Urinary bladder (tissue), 3 donors: ENCODE measurements at regions not wholly inside any gene's neighbourhood (a gene's known extent, or its start where the extent isn't known, plus 50 kb on each side); places are given as distances from the start of the nearest gene placed in this dataset.
A peak's percentile ranks its signal among the peaks of the same experiment; 100 is the strongest.

ENCODE experiments used
- DNase-seq: peaks from one replicate; pipeline ENCODE4 v3.0.0-alpha.2; 2015; ENCODE audit errors: extremely low spot score
- H3K27ac ChIP-seq: one replicate; pipeline ENCODE4 v1.5.1; 2013; ENCODE audit warnings: low read depth, mild to moderate bottlenecking, moderate library complexity
- H3K36me3 ChIP-seq: one replicate; pipeline ENCODE4 v1.6.1; 2013; ENCODE audit warnings: mild to moderate bottlenecking, moderate library complexity; ENCODE audit not compliant: insufficient read depth
- H3K4me1 ChIP-seq: one replicate; pipeline ENCODE4 v1.6.1; 2013; ENCODE audit warnings: mild to moderate bottlenecking, moderate library complexity; ENCODE audit not compliant: insufficient read depth
- H3K4me3 ChIP-seq: one replicate; pipeline ENCODE4 v1.5.1; 2013; ENCODE audit warnings: low read depth, low read length
- WGBS: extraction: QIAGEN DNeasy Blood & Tissue Kit; methylation state at CpG from one replicate; pipeline ENCODE4 v1.1.7; 2013; 5-methylcytosine and 5-hydroxymethylcytosine counted together
- donor health status: healthy with polysubstance abuse.
- donor health status: healthy.

GRCh38 chr12:34206061-34206785 lies 183.9 kb downstream of the ALG10 start:
- Histone ChIP-seq H3K27ac (no peak overlapping the region), H3K4me3 (no peak overlapping the region), H3K36me3 (no peaks in the 10 kb centered on the region), H3K4me1 (no peaks in the 10 kb centered on the region)
- WGBS: 70% methylated on average over 18 of the region's 18 CpGs
- no peak for DNase-seq

- Histone ChIP-seq H3K4me3 (no peak overlapping the region), H3K4me1 (no peaks in the 10 kb centered on the region), H3K27ac (no peak overlapping the region), H3K36me3 (no peaks in the 10 kb centered on the region)
- WGBS: 95% methylated on average over 11 of the region's 11 CpGs
- no peak for DNase-seq
These were observed 185.6 kb downstream of the ALG10 start for GRCh38 chr12:34207858-34208257.

GRCh38 chr12:34208331-34209258 lies 186.3 kb downstream of the ALG10 start:
- Histone ChIP-seq H3K4me1 (no peaks in the 10 kb centered on the region), H3K4me3 (no peak overlapping the region), H3K27ac (no peak overlapping the region), H3K36me3 (no peaks in the 10 kb centered on the region)
- no peak for DNase-seq
- 82% methylated on average over 41 of the region's 41 CpGs for WGBS

GRCh38 chr12:34209259-34209835 lies 187.1 kb downstream of the ALG10 start:
- Histone ChIP-seq H3K27ac (no peak overlapping the region), H3K4me3 (no peak overlapping the region), H3K36me3 (no peaks in the 10 kb centered on the region), H3K4me1 (no peaks in the 10 kb centered on the region)
- no peak for DNase-seq
- 83% methylated on average over 22 of the region's 22 CpGs for WGBS

- WGBS: 72% methylated on average over 14 of the region's 14 CpGs
- Histone ChIP-seq H3K4me3 (no peak overlapping the region), H3K27ac (no peak overlapping the region), H3K4me1 (no peaks in the 10 kb centered on the region), H3K36me3 (no peaks in the 10 kb centered on the region)
- no peak for DNase-seq
These were observed 187.9 kb downstream of the ALG10 start for GRCh38 chr12:34210183-34210582.

GRCh38 chr12:34210689-34211530 lies 188.6 kb downstream of the ALG10 start:
- no peak overlapping the region for H3K27ac ChIP-seq
- H3K4me1 ChIP-seq: no peaks in the 10 kb centered on the region
- no peak for DNase-seq
- H3K4me3 ChIP-seq: no peak overlapping the region
- no peaks in the 10 kb centered on the region for H3K36me3 ChIP-seq
- 84% methylated on average over 35 of the region's 35 CpGs for WGBS

GRCh38 chr12:34212651-34213050 lies 190.4 kb downstream of the ALG10 start:
- Histone ChIP-seq H3K36me3 (no peaks in the 10 kb centered on the region), H3K4me3 (no peak overlapping the region), H3K4me1 (no peaks in the 10 kb centered on the region), H3K27ac (no peak overlapping the region)
- WGBS: 83% methylated on average over 6 of the region's 6 CpGs
- no peak for DNase-seq

GRCh38 chr12:34214011-34214410 lies 191.7 kb downstream of the ALG10 start:
- Histone ChIP-seq H3K27ac (no peak overlapping the region), H3K4me1 (no peaks in the 10 kb centered on the region), H3K4me3 (no peak overlapping the region), H3K36me3 (no peaks in the 10 kb centered on the region)
- DNase-seq: no peak
- 86% methylated on average over 9 of the region's 9 CpGs for WGBS

- Histone ChIP-seq H3K27ac (no peak overlapping the region), H3K4me1 (no peaks in the 10 kb centered on the region), H3K4me3 (no peak overlapping the region), H3K36me3 (no peaks in the 10 kb centered on the region)
- 86% methylated on average over 18 of the region's 18 CpGs for WGBS
- no peak for DNase-seq
These were observed 193.1 kb downstream of the ALG10 start for GRCh38 chr12:34215213-34215892.

- no peak overlapping the region for H3K27ac ChIP-seq
- WGBS: 93% methylated on average over 12 of the region's 12 CpGs
- H3K36me3 ChIP-seq: no peaks in the 10 kb centered on the region
These were observed 193.6 kb downstream of the ALG10 start for GRCh38 chr12:34215893-34216285.

GRCh38 chr12:34217660-34218059 lies 195.4 kb downstream of the ALG10 start:
- no peak for DNase-seq
- Histone ChIP-seq H3K36me3 (no peaks in the 10 kb centered on the region), H3K4me3 (no peak overlapping the region), H3K27ac (no peak overlapping the region), H3K4me1 (no peaks in the 10 kb centered on the region)
- 80% methylated on average over 14 of the region's 14 CpGs for WGBS

More at GRCh38 chr12:34215893-34216285, 193.6 kb downstream of the ALG10 start:
- H3K4me1 ChIP-seq: no peaks in the 10 kb centered on the region
- no peak overlapping the region for H3K4me3 ChIP-seq
- DNase-seq: no peak

GRCh38 chr12:34218193-34219045 lies 196.1 kb downstream of the ALG10 start:
- peak; percentile 18 for DNase-seq
- H3K4me3 ChIP-seq: peak overlapping the region; percentile 27
- WGBS: 30% methylated on average over 39 of the region's 39 CpGs
- H3K36me3 ChIP-seq: no peaks in the 10 kb centered on the region
- H3K27ac ChIP-seq: no peak overlapping the region
- no peaks in the 10 kb centered on the region for H3K4me1 ChIP-seq
